H1 (cell line): ENCODE measurements at regions not wholly inside any gene's neighbourhood (a gene's known extent, or its start where the extent isn't known, plus 50 kb on each side); places are given as distances from the start of the nearest gene placed in this dataset.

Source experiments
- CTCF ChIA-PET: fragments of 300-600 bp; sonication (Branson Sonifier 250); formaldehyde crosslinking; loops from one replicate; lab custom pipeline; 2021; ENCODE audit not compliant: partially characterized antibody; lab: Charles Lee
- POLR2A ChIA-PET: fragments of 300-600 bp; sonication (Branson Sonifier 250); formaldehyde crosslinking; loops from one replicate; lab custom pipeline; 2021; ENCODE audit warnings: inconsistent platforms; ENCODE audit not compliant: partially characterized antibody; lab: Charles Lee
- DNase-seq, 2 experiments: peaks; one replicate each; pipeline versions ENCODE4 v3.0.0 to v3.0.0-alpha.2; 2010 to 2022; ENCODE audit warnings: low spot score in 2 of 2, low read depth in 1 of 2, mixed read lengths in 1 of 2
- FAIRE-seq: peaks from 2 replicates; lab custom pipeline; 2011; peaks lifted over from hg19 to GRCh38; lab: Jason Lieb, UNC
- H2AFZ ChIP-seq: 2 replicates; pipeline ENCODE4 v1.8.1; 2012; ENCODE audit warnings: low read length, inconsistent platforms
- H2AK5ac ChIP-seq: 2 replicates; pipeline ENCODE4 v1.6.1; 2013; ENCODE audit warnings: low read depth, low read length
- H2BK120ac ChIP-seq: replicated peaks from 2 replicates; pipeline ENCODE3; 2013; ENCODE audit warnings: low read depth, low read length, inconsistent platforms
- H2BK12ac ChIP-seq: 2 replicates; pipeline ENCODE4 v1.6.1; 2013; ENCODE audit warnings: low read depth, low read length
- H2BK15ac ChIP-seq: 2 replicates; pipeline ENCODE4 v1.6.1; 2013; ENCODE audit warnings: low read length
- H2BK20ac ChIP-seq: 2 replicates; pipeline ENCODE4 v1.6.1; 2013; ENCODE audit warnings: low read length
- H2BK5ac ChIP-seq: 2 replicates; pipeline ENCODE4 v1.6.1; 2013; ENCODE audit warnings: low read depth, low read length
- H3K14ac ChIP-seq: 2 replicates; pipeline ENCODE4 v1.6.1; 2013; ENCODE audit warnings: inconsistent platforms; ENCODE audit not compliant: insufficient read length
- H3K18ac ChIP-seq: 2 replicates; pipeline ENCODE4 v1.6.1; 2013; ENCODE audit warnings: low read length; ENCODE audit errors: extremely low read depth
- H3K23ac ChIP-seq: 2 replicates; pipeline ENCODE4 v1.6.1; 2013; ENCODE audit warnings: inconsistent platforms; ENCODE audit not compliant: insufficient read length
- H3K23me2 ChIP-seq: 2 replicates; pipeline ENCODE4 v1.6.1; 2013; ENCODE audit warnings: low read depth, low read length
- H3K27ac ChIP-seq: 2 replicates; pipeline ENCODE4 v1.6.1; 2011; ENCODE audit warnings: low read depth, low read length, inconsistent platforms
- H3K27me3 ChIP-seq, 4 experiments: replicated peaks in 1 of 4; 1 replicate in 1 of 4; 2 replicates in 3 of 4; pipeline versions ENCODE4 v1.6.1 to v1.8.1; 2011 to 2013; ENCODE audit warnings: low read length in 3 of 4, mild to moderate bottlenecking in 3 of 4, inconsistent platforms in 2 of 4, mixed read lengths in 2 of 4, moderate library complexity in 1 of 4; ENCODE audit not compliant: control insufficient read depth in 3 of 4, insufficient read depth in 3 of 4; ENCODE audit errors: extremely low read depth in 1 of 4
- H3K36me3 ChIP-seq, 4 experiments: 2 replicates each; pipeline versions ENCODE4 v1.6.1 to v1.8.1; 2011 to 2013; ENCODE audit warnings: mild to moderate bottlenecking in 4 of 4, low read length in 3 of 4, moderate library complexity in 2 of 4, control low read depth in 1 of 4, inconsistent platforms in 1 of 4; ENCODE audit not compliant: insufficient read depth in 4 of 4, control insufficient read depth in 2 of 4
- H3K4ac ChIP-seq: replicated peaks from 2 replicates; pipeline ENCODE3; 2013; ENCODE audit warnings: low read length, low read depth, mixed read lengths, inconsistent platforms; ENCODE audit not compliant: insufficient read length
- H3K4me1 ChIP-seq, 4 experiments: replicated peaks in 1 of 4; 1 replicate in 1 of 4; 2 replicates in 3 of 4; pipeline versions ENCODE4 v1.6.1 to v1.8.1; 2011 to 2013; ENCODE audit warnings: low read length in 3 of 4, inconsistent platforms in 2 of 4, mixed read lengths in 1 of 4; ENCODE audit not compliant: insufficient read depth in 4 of 4, control insufficient read depth in 3 of 4
- H3K4me2 ChIP-seq, 2 experiments: 2 replicates each; pipeline versions ENCODE4 v1.6.1 to v1.8.1; 2011 to 2013; ENCODE audit warnings: low read depth in 2 of 2, low read length in 2 of 2, control low read depth in 1 of 2, inconsistent platforms in 1 of 2, mild to moderate bottlenecking in 1 of 2; ENCODE audit not compliant: insufficient read depth in 1 of 2
- H3K4me3 ChIP-seq, 4 experiments: fragments of 200-600, 300-600 bp in 1 of 4; sonication (generic), shearing (Covaris generic), sonication (Bioruptor Twin) in 1 of 4; 2 replicates each; pipeline versions ENCODE4 v1.5.1 to v1.8.1; 2011 to 2016; ENCODE audit warnings: low read length in 4 of 4, low read depth in 3 of 4, control low read depth in 2 of 4, inconsistent platforms in 2 of 4, mild to moderate bottlenecking in 2 of 4, mixed read lengths in 1 of 4, moderate library complexity in 1 of 4; ENCODE audit not compliant: insufficient read depth in 2 of 4; ENCODE audit errors: extremely low read depth in 1 of 4
- H3K56ac ChIP-seq: replicated peaks from 2 replicates; pipeline ENCODE3; 2013; ENCODE audit warnings: low read depth, mild to moderate bottlenecking, mixed read lengths, low read length, inconsistent platforms; ENCODE audit not compliant: insufficient read length
- H3K79me1 ChIP-seq: 2 replicates; pipeline ENCODE4 v1.6.1; 2013; ENCODE audit warnings: low read depth, low read length, control low read depth
- H3K79me2 ChIP-seq, 2 experiments: 2 replicates each; pipeline versions ENCODE4 v1.6.1 to v1.8.1; 2012 to 2013; ENCODE audit warnings: low read length in 2 of 2, mild to moderate bottlenecking in 2 of 2, inconsistent platforms in 1 of 2; ENCODE audit not compliant: insufficient read depth in 2 of 2, control insufficient read depth in 1 of 2
- H3K9ac ChIP-seq, 4 experiments: replicated peaks in 1 of 4; 1 replicate in 1 of 4; 2 replicates in 3 of 4; pipeline versions ENCODE4 v1.6.1 to v1.8.1; 2011 to 2013; ENCODE audit warnings: low read depth in 3 of 4, low read length in 3 of 4, control low read depth in 2 of 4, mild to moderate bottlenecking in 2 of 4, moderate library complexity in 2 of 4, inconsistent platforms in 1 of 4; ENCODE audit errors: extremely low read depth in 1 of 4
- H3K9me3 ChIP-seq, 2 experiments: 2 replicates each; pipeline versions ENCODE4 v1.6.1 to v1.8.1; 2012 to 2013; ENCODE audit warnings: mild to moderate bottlenecking in 2 of 2, moderate library complexity in 2 of 2, control low read depth in 1 of 2, inconsistent platforms in 1 of 2, low read depth in 1 of 2, low read length in 1 of 2, mixed read lengths in 1 of 2; ENCODE audit not compliant: insufficient read depth in 2 of 2
- H4K20me1 ChIP-seq, 2 experiments: replicated peaks in 1 of 2; 2 replicates each; pipeline versions ENCODE3 to v1.8.1; 2011 to 2013; ENCODE audit warnings: inconsistent platforms in 2 of 2, low read length in 2 of 2, mild to moderate bottlenecking in 1 of 2; ENCODE audit not compliant: insufficient read depth in 2 of 2, control insufficient read depth in 1 of 2
- H4K5ac ChIP-seq: 2 replicates; pipeline ENCODE4 v1.6.1; 2013; ENCODE audit warnings: low read length, low read depth, mixed read lengths, inconsistent platforms; ENCODE audit not compliant: insufficient read length
- H4K8ac ChIP-seq: 2 replicates; pipeline ENCODE4 v1.8.0; 2013; ENCODE audit warnings: mild to moderate bottlenecking, moderate library complexity, low read length, inconsistent platforms; ENCODE audit not compliant: insufficient read depth; ENCODE audit errors: extremely low read depth
- H4K91ac ChIP-seq: replicated peaks from 2 replicates; pipeline ENCODE3; 2013; ENCODE audit warnings: low read length, mixed read lengths, inconsistent platforms; ENCODE audit not compliant: insufficient read length
- NANOG ChIP-seq: IDR thresholded peaks from 2 replicates; pipeline ENCODE4 v1.6.1; 2011; ENCODE audit warnings: low read length, low read depth, mild to moderate bottlenecking, inconsistent platforms; ENCODE audit not compliant: insufficient read depth, poor library complexity, severe bottlenecking
- SIN3A ChIP-seq, 2 experiments: IDR thresholded peaks in 1 of 2; conservative IDR thresholded peaks in 1 of 2; 2 replicates each; pipeline ENCODE4 v1.6.1; 2011 to 2012; ENCODE audit warnings: low read length in 2 of 2, improper control_type of control experiment in 1 of 2, low read depth in 1 of 2, mild to moderate bottlenecking in 1 of 2
- WGBS, 2 experiments: shearing (Covaris generic) in 1 of 2; methylation state at CpG; one replicate each; pipeline versions ENCODE4 v1.1.6 to v1.1.7; 2013 to 2015; ENCODE audit warnings: low lambda C conversion rate in 2 of 2, mixed read lengths in 2 of 2, inconsistent platforms in 1 of 2, low coverage in 1 of 2, missing lambda C conversion rate in 1 of 2; ENCODE audit not compliant: insufficient replicate concordance in 2 of 2, insufficient coverage in 1 of 2, insufficient read length in 1 of 2; ENCODE audit errors: extremely low coverage in 1 of 2, missing lambda C conversion rate in 1 of 2; 5-methylcytosine and 5-hydroxymethylcytosine counted together

GRCh38 chr9:105168870-105169319, 75.6 kb upstream of the SLC44A1 start:
- H2AFZ ChIP-seq = no peak overlapping the region
- FAIRE-seq = no peak
- no peak overlapping the region for H2AK5ac ChIP-seq
- no peaks in the 10 kb centered on the region for H3K36me3 ChIP-seq
- no peak overlapping the region for H4K91ac ChIP-seq
- no peak overlapping the region for H3K18ac ChIP-seq
- H3K79me2 ChIP-seq = no peaks in the 10 kb centered on the region
- H3K27ac ChIP-seq = no peak overlapping the region
- no peaks in the 10 kb centered on the region for H3K9me3 ChIP-seq
- H3K56ac ChIP-seq = no peak overlapping the region
- POLR2A ChIA-PET = no interaction called here
- no peaks in the 10 kb centered on the region for H3K79me1 ChIP-seq
- H2BK20ac ChIP-seq = no peak overlapping the region
- H3K4me2 ChIP-seq = no peak overlapping the region
- H3K4me3 ChIP-seq = no peak overlapping the region
- H3K14ac ChIP-seq = no peak overlapping the region
- H2BK12ac ChIP-seq = no peak overlapping the region
- no peak overlapping the region for H2BK15ac ChIP-seq
- peaks cover 0 to 15% (median 9%) of the 10 kb centered on the region in 4 experiments; a peak in 5 of 7 replicates for H3K4me1 ChIP-seq
- H2BK5ac ChIP-seq = no peak overlapping the region
- H2BK120ac ChIP-seq = no peak overlapping the region
- H3K9ac ChIP-seq = no peak overlapping the region
- H3K23me2 ChIP-seq = no peaks in the 10 kb centered on the region
- no peaks in the 10 kb centered on the region for H3K27me3 ChIP-seq
- no peaks in the 10 kb centered on the region for H4K20me1 ChIP-seq
- CTCF ChIA-PET = interaction anchor here (1.0 to 1.8 kb wide), 4 partner anchors 9 to 247 kb away, joined by 4 to 6 read pairs (median 5); no protein-coding TSS in a partner anchor
- DNase-seq = no peak
- H4K8ac ChIP-seq = no peak overlapping the region
- TF ChIP-seq SIN3A (conservative IDR thresholded peaks at IDR 0.05 in 1 of 2, IDR thresholded peaks at IDR 0.05 in 1 of 2; ENCODE audit: low read depth in 1 of 2, low read length in 2 of 2) (0 out of 4 replicates have a peak, but pooled peaks of 1 of the 2 experiments have one; percentile 25), NANOG (no peak)
- H3K23ac ChIP-seq = no peak overlapping the region
- no peak overlapping the region for H4K5ac ChIP-seq
- no peak overlapping the region for H3K4ac ChIP-seq
- WGBS, 2 experiments = 89% methylated on average over 3 of the region's 3 CpGs; no CpG with 5 or more reads in 1 of the 2 experiments
